ENCODE measurements at regions not wholly inside any gene's neighbourhood (a gene's known extent, or its start where the extent isn't known, plus 50 kb on each side); places are given as distances from the start of the nearest gene placed in this dataset.

DNA sequence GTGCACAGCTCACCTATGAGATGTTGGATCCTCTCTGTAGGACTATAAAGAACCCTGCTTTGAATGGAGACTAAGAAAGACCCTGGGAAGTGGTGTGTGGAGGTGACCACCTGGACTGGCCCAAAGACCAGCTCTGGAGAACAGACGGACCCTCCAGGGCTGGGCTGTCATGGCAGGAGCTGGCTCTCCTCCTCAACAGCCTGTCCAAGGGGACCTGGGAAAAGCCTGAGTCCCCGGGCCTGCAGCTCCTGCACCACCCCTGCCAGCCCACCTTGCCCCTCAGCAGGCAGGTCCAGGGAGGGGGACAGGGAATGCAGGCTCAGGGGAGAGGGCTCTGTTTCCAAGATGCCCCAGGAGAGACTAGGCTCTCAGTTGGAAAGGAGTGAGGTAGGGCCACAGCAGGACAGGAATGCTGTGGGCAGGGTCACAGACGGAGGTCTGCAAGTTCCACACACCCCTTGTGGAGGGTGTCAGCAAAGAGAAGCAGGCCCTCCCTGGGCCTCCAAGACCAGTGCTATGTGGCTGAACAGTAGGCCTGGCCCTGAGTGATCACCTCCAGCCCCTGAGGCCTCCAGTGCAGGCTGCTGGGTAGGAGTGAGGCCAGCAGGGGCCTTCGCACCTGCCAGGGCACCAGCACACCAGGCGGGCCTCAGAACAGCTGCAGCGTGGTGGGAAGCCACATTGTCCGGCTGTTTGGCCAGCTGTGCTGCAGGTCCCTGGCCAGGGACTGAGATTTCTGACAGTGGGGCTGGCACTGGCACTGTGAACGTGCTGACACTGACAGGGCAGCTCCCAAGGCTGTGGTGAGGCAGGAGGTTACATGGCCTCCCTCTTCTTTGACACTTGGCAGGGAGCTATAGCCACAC, 86.4 kb upstream of the OTOS start:
- intact Hi-C loops (cut with micrococcal nuclease): no loop called here

DNA sequence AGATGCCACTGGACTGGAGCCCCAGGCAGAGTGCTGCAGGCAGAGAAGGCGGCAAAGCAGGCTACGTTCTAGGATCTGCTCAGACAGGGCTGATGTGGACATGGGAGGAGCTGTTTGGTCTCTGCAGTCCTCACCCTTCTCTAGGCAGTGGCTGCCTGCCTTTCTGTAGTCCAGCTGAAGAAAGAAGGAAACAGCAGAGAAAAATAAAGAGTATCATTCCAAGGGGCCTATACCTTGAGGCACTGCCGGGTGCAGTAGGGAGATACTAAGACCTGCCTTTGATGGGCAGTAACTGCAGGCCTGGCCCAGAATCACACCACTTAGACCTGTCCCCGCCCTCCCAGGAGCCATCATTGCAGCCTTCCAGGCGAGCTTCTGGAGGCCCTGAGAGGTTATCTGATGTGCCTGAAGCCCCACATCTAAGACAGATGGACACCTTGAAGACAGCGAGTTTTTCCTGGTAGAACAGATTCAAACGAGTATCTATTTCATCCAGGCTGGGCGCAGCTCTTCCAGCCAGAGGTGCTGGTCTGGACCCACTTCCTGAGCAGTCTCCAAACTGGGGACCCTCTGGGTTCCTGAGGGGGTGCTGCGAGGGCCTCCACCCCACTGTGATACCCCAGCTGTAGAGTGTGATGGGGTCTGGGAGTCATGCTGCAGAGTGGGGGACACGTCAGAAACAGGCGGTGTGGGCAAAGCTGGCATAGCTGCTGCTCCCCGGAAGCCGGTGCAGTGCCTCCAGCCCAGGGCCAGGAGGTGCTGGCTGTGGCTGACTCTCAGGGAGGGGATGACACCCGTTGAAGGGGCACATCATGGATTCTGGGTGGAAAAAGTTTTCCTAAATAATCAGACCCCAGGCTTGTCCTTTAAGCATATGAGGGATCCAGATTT, 87.3 kb upstream of the OTOS start:
- intact Hi-C loops (cut with micrococcal nuclease): no loop called here

DNA sequence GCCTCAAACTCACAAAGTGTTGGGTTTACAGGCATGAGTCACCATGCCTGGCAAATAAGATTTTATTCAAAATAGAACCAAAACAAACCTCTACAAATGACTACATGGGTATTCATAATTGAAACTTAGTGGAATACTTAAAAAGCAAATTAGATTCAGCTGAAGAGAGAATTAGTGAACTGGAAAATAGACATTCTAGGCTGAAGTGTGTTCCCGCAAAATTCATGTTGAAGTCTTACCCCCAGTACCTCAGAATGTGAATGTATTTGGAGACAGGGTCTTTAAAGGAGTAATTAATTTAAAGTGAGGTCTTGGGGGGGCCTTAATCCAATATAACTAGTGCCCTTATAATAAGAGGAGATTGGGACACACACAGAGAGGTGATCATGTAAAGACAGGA, 88.5 kb upstream of the OTOS start:
- intact Hi-C loops (cut with micrococcal nuclease): no loop called here

GRCh38 chr2:240229603-240230235, 89.3 kb upstream of the OTOS start:
- intact Hi-C loops (cut with micrococcal nuclease): loop anchor here (5.0 to 10.0 kb wide), 2 partner anchors 335 to 603 kb away; partner anchors contain the start of genes DUSP28 and RNPEPL1

DNA sequence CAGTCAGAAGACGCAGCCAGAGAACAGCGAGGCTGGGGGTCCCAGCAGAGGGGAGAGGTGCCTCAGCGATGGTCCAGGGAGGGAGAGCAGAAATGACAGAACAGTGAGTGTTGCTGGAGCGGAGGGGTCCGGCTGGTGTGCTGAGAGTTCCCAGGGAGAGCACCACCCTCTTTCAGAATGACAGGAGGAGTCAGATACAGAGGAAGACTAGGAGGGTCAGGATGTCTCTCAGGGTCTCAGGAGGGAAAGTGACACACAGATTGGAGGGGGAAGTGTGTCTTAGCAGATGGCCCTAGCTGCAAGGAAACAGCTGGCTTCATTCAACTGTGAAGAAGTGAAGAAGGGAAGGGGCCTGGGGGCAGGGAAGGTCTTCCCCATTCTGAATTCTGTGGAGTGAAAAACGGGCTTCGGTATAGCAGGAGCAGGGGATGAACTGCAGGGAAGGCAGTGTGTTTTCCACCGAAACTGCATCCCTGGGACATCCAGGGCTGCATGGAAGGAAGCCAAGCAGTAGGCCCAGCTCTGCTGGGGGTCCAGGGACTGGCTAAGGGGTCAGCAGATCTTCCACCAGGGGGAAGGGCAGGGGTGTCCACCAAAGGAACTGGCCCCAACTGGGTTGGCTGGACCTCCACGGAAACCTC, 90.0 kb upstream of the OTOS start:
- intact Hi-C loops (cut with micrococcal nuclease): loop anchor here (5.0 to 10.0 kb wide), 2 partner anchors 334 to 602 kb away; partner anchors contain the start of genes DUSP28 and RNPEPL1

GRCh38 chr2:240231838-240232244, 91.4 kb upstream of the OTOS start:
- intact Hi-C loops (cut with micrococcal nuclease): loop anchor here (5.0 to 10.0 kb wide), 2 partner anchors 333 to 600 kb away; partner anchors contain the start of genes DUSP28 and RNPEPL1

- intact Hi-C loops (cut with micrococcal nuclease): loop anchor here (5.0 to 10.0 kb wide), 2 partner anchors 332 to 600 kb away; partner anchors contain the start of genes DUSP28 and RNPEPL1
Observed at GRCh38 chr2:240232264-240232915, 91.9 kb upstream of the OTOS start.

- intact Hi-C loops (cut with micrococcal nuclease): loop anchor here (5.0 to 10.0 kb wide), 2 partner anchors 332 to 599 kb away; partner anchors contain the start of genes DUSP28 and RNPEPL1
Observed at GRCh38 chr2:240232961-240233884, 92.8 kb upstream of the OTOS start.

GRCh38 chr2:240233885-240234502, 93.5 kb upstream of the OTOS start:
- intact Hi-C loops (cut with micrococcal nuclease): loop anchor here (5.0 to 10.0 kb wide), 2 partner anchors 331 to 598 kb away; partner anchors contain the start of genes DUSP28 and RNPEPL1

DNA sequence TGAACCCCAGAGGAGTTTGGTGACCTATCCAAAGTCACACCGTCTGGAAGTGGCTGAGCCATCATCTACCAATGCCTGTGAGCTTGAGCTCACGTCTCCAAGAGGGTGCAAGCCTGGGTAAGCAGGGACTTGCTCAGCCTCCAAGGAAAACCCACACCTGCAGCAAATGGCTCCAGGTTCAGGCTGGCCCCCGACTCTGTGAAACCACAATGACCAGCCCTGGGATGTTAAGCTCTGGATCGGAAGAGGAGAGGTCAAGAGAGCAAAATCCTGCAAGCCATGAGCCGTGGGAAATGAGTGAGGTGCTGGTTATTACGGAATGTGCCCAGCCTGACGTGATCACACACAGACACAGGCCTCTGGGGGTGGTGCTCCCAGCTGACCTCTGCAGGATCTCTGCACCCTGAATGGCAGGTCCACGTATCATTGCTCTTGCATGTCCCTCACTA, 94.1 kb upstream of the OTOS start:
- intact Hi-C loops (cut with micrococcal nuclease): loop anchor here (5.0 to 10.0 kb wide), 2 partner anchors 330 to 598 kb away; partner anchors contain the start of genes DUSP28 and RNPEPL1

DNA sequence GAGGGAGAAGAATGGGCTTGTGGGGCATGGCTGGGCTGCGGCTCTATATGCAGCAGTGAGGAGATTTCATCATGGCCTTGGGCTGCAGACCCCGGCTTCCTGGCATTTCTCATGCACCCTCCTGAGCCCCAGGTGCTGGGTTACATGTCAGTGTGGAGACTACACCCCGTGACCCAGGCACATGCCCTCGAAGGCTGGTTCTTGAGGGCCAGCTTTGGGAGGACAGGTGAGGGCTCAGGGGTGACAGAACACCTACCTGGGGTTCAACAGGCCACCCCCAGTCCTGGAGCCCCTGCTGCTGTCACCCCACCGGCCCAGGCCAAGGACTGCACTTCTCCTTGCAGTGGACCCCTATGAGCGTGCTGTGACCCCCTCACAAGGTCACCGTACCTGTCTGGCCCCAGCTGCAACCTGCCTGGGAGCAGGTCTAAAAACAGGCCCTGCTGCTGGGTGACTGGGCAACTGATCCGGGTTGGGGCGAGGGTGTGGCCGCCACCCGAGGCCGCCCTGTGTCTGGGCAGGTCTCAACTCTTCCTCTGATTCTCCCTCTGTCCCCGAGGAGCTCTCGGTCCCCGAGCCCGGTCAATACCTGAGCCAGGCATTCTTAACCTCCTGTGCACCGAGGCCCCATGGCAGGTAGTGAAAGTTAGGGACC, 94.8 kb upstream of the OTOS start:
- intact Hi-C loops (cut with micrococcal nuclease): loop anchor here (10.0 kb wide), 1 partner anchor 330 kb away; the partner anchor contains the start of genes DUSP28 and RNPEPL1

GRCh38 chr2:240235811-240236210, 95.4 kb upstream of the OTOS start:
- intact Hi-C loops (cut with micrococcal nuclease): loop anchor here (10.0 kb wide), 1 partner anchor 329 kb away; the partner anchor contains the start of genes DUSP28 and RNPEPL1

- intact Hi-C loops (cut with micrococcal nuclease): loop anchor here (10.0 kb wide), 1 partner anchor 328 kb away; the partner anchor contains the start of genes DUSP28 and RNPEPL1
Observed at GRCh38 chr2:240236217-240237111, 96.0 kb upstream of the OTOS start.

GRCh38 chr2:240237609-240238174, 97.2 kb upstream of the OTOS start:
- intact Hi-C loops (cut with micrococcal nuclease): loop anchor here (10.0 kb wide), 1 partner anchor 327 kb away; the partner anchor contains the start of genes DUSP28 and RNPEPL1

- intact Hi-C loops (cut with micrococcal nuclease): loop anchor here (10.0 kb wide), 1 partner anchor 327 kb away; the partner anchor contains the start of genes DUSP28 and RNPEPL1
Observed at GRCh38 chr2:240238201-240238600, 97.7 kb upstream of the OTOS start.

DNA sequence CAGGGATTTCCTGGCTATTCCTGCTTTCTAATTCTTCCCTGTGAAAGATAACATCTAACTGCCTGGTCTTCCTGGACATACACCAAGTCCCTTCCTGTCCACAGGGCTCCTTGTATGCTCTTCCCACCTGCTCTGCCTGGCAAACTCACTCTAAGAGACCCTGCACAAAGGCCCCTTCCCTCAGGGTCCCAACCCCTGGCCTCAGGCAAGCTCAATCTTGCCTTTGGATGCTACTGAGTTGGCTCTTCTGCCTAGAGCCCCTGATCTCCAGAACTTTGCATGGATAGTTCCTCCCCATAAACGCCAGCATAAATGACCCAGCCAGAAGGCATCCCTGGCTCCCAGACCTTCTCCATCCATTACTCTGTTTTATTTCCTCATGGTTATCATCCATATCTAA, 98.3 kb upstream of the OTOS start:
- intact Hi-C loops (cut with micrococcal nuclease): loop anchor here (10.0 kb wide), 1 partner anchor 326 kb away; the partner anchor contains the start of genes DUSP28 and RNPEPL1
